NCI-H774 (cell line): ENCODE measurements at regions not wholly inside any gene's neighbourhood (a gene's known extent, or its start where the extent isn't known, plus 50 kb on each side); places are given as distances from the start of the nearest gene placed in this dataset.
"Not testable (repeated sequence)": the region's sequence is repeated elsewhere in the genome, so short reads cannot be mapped to it uniquely, and the experiment has no call there.

Experiments used
- DNase-seq: peaks from one replicate; lab custom pipeline; 2025; lab: John Stamatoyannopoulos, UW

- DNase-seq: no peak
These were observed 485.1 kb upstream of the PAPPA start for GRCh38 chr9:115668521-115668920.

GRCh38 chr9:115671236-115671962, 482.2 kb upstream of the PAPPA start:
- DNase-seq: no peak

GRCh38 chr9:115671963-115672305, 481.7 kb upstream of the PAPPA start:
- DNase-seq: no peak

- DNase-seq: no peak
These were observed 480.9 kb upstream of the PAPPA start for GRCh38 chr9:115672477-115673316.

GRCh38 chr9:115673599-115673998, 480.0 kb upstream of the PAPPA start:
- no peak for DNase-seq

GRCh38 chr9:115674091-115674490, 479.5 kb upstream of the PAPPA start:
- no peak for DNase-seq

GRCh38 chr9:115675834-115676233, 477.8 kb upstream of the PAPPA start:
- no peak for DNase-seq

GRCh38 chr9:115680231-115680630, 473.4 kb upstream of the PAPPA start:
- no peak for DNase-seq

- DNase-seq: no peak
These were observed 472.0 kb upstream of the PAPPA start for GRCh38 chr9:115681585-115681984.

- no peak for DNase-seq
These were observed 467.5 kb upstream of the PAPPA start for GRCh38 chr9:115686069-115686468.

GRCh38 chr9:115687356-115687755, 466.2 kb upstream of the PAPPA start:
- DNase-seq: no peak

GRCh38 chr9:115689331-115689730, 464.3 kb upstream of the PAPPA start:
- no peak for DNase-seq

- no peak for DNase-seq
These were observed 462.6 kb upstream of the PAPPA start for GRCh38 chr9:115690786-115691496.

GRCh38 chr9:115691693-115692092, 461.9 kb upstream of the PAPPA start:
- no peak for DNase-seq

- DNase-seq: not testable (repeated sequence)
These were observed 460.7 kb upstream of the PAPPA start for GRCh38 chr9:115692868-115693267.

- DNase-seq: no peak
These were observed 459.6 kb upstream of the PAPPA start for GRCh38 chr9:115694014-115694413.

GRCh38 chr9:115694991-115695390, 458.6 kb upstream of the PAPPA start:
- DNase-seq: no peak

- DNase-seq: no peak
These were observed 440.6 kb upstream of the PAPPA start for GRCh38 chr9:115712981-115713380.

GRCh38 chr9:115715666-115716065, 437.9 kb upstream of the PAPPA start:
- DNase-seq: no peak

- DNase-seq: no peak
These were observed 436.3 kb upstream of the PAPPA start for GRCh38 chr9:115717298-115717697.

GRCh38 chr9:115717711-115718173, 435.8 kb upstream of the PAPPA start:
- no peak for DNase-seq

GRCh38 chr9:115730396-115730795, 423.2 kb upstream of the PAPPA start:
- DNase-seq: no peak

- DNase-seq: no peak
These were observed 422.7 kb upstream of the PAPPA start for GRCh38 chr9:115730845-115731244.
